ENCODE measurements at regions not wholly inside any gene's neighbourhood (a gene's known extent, or its start where the extent isn't known, plus 50 kb on each side); places are given as distances from the start of the nearest gene placed in this dataset.
"Not testable (repeated sequence)": the region's sequence is repeated elsewhere in the genome, so short reads cannot be mapped to it uniquely, and the experiment has no call there.

DNA sequence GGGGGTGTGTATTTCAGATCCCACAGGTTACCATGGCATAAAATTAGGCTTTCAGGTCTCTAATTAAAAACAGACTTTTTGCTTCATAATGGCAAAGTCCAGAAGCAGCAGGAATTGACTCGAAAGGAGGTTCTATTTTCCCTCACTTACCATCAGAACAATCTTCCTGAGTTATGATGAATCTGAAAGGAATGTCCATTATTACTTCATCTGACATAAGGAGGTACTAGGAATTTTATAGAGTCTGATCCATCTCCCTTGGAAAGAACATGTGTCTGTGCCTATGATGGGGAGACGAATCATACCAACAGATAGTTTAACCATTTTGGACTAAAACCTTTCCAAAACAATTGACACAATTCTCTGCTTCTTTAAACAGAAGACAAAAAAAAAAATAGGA, 206.3 kb upstream of the FGF13 start:
- no peak overlapping the region for H3K4me3 Mint-ChIP-seq
- no peak for DNase-seq

DNA sequence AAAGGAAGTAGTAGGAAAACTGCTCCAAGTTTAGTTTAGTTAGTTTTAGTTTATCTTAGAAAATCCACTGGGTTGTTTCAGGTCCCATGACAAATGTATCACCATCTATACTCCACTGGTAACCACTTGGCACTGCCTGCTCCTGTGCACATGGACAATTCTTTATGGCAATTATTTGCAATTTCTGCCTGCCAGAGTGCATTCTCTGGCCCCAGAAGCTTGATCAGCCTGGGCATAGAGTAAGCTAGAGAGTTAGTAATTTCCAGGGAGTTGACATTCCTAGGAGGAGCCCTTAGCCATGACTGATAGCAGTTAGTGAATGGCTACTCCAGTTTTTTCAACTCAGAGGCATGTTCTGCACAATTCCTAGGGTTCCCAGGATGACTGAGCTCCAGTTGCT, 203.2 kb upstream of the FGF13 start:
- Mint-ChIP-seq H3K9me3 (no peaks in the 10 kb centered on the region), H3K4me1 (no peaks in the 10 kb centered on the region), H3K4me3 (no peak overlapping the region), H3K27me3 (no peaks in the 10 kb centered on the region), H3K27ac (no peak overlapping the region), H3K36me3 (no peaks in the 10 kb centered on the region)
- DNase-seq, result no peak
- no peak for ATAC-seq (replicated peaks)

More for the DNA sequence above, 206.3 kb upstream of the FGF13 start:
- Mint-ChIP-seq H3K36me3 (no peaks in the 10 kb centered on the region), H3K27me3 (no peaks in the 10 kb centered on the region), H3K4me1 (no peaks in the 10 kb centered on the region), H3K27ac (no peak overlapping the region), H3K9me3 (no peaks in the 10 kb centered on the region)
- no peak for ATAC-seq (replicated peaks)

DNA sequence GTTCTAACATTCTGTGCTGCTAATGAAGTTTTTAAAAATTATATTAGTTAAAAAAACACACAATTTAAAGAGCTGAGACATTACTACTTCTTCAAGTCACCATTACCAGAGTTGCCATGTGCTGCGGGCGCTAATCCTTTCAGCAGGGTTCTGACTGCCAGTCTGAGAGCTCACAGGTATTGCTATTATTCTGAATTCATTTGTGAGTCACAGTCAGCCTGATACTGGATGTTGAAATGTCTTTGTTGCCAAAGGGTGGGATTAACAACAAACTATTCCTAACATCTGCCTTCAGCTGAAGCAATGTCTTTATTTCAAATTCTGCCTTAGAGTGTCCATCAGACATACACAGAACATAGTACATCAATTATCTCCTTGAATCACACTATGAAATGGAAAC, 197.1 kb upstream of the FGF13 start:
- H3K27ac Mint-ChIP-seq, result no peak overlapping the region
- DNase-seq, result no peak
- H3K4me1 Mint-ChIP-seq, result no peaks in the 10 kb centered on the region
- no peaks in the 10 kb centered on the region for H3K27me3 Mint-ChIP-seq
- no peaks in the 10 kb centered on the region for H3K36me3 Mint-ChIP-seq
- ATAC-seq (replicated peaks), result no peak
- no peak overlapping the region for H3K4me3 Mint-ChIP-seq
- H3K9me3 Mint-ChIP-seq, result no peaks in the 10 kb centered on the region

DNA sequence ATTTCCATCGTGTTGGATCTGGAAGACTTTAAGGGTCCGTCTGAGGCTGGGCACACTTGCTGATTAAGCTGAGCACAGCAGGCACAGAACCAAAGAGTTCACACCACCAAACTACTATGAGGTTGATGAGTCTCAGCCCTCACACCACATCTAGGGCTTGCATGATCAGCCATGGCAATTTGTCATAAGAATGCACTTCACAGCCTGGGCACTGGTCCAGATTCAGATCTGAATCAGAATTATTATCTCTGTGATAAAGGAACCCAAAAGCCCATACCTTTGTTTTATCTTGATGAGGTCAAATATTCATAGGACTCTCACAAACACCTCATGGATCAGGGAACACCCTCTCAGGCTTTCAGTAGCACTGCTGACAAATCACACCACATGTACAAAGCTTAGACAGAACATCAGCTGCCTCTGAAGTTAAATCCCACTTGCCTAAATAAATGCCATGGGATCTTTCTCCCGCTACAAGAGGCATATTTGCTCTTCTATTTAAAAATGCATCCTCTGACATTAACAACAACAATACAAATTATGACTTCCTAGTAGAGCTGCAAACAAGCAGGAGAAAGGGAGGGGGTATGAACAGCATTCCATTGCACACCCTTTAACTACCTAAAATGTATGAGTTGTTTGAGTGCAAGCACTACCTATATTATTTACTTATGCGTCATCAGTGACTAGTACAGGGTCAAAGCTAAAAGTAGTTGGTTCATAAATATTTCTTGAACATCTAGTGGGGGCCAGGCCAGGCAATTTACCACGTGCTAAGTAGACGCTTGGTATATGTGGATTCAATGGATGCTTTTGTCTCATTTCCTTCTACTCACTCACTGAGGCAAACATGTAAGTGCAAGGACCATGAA, 186.3 kb upstream of the FGF13 start:
- H3K27ac Mint-ChIP-seq, result no peak overlapping the region
- no peaks in the 10 kb centered on the region for H3K36me3 Mint-ChIP-seq
- H3K4me1 Mint-ChIP-seq, result no peaks in the 10 kb centered on the region
- ATAC-seq (replicated peaks), result no peak
- no peaks in the 10 kb centered on the region for H3K27me3 Mint-ChIP-seq
- DNase-seq, result no peak
- H3K4me3 Mint-ChIP-seq, result no peak overlapping the region
- H3K9me3 Mint-ChIP-seq, result no peaks in the 10 kb centered on the region

- H3K27ac Mint-ChIP-seq, result no peak overlapping the region
- no peak overlapping the region for H3K4me3 Mint-ChIP-seq
- ATAC-seq (replicated peaks) (no peak), DNase-seq (no peak)
- no peaks in the 10 kb centered on the region for H3K27me3 Mint-ChIP-seq
- H3K4me1 Mint-ChIP-seq, result no peaks in the 10 kb centered on the region
- H3K9me3 Mint-ChIP-seq, result peaks cover 0 to under 1% of the 10 kb centered on the region in 2 donors
- H3K36me3 Mint-ChIP-seq, result no peaks in the 10 kb centered on the region
Measured at GRCh38 chrX:138890491-138890890, 179.0 kb upstream of the FGF13 start.

DNA sequence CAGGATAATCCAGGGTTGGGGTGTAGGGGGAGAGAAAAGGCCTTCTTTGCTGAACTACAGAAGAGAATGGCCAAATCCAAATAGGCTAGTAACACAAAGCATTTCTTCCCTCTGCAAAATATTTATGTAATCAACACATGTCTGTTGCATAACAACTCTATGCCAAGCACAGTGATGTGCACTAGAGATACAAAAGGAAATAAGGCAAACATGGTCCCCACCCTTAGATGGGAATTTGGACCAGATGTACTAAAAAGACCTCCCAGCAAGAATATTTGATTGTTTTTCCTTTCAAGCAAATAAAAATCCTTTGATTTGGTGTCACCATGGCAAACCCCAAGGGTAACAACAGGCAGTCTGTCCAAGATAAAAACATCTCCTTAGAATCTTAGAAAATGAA, 177.6 kb upstream of the FGF13 start:
- no peaks in the 10 kb centered on the region for H3K36me3 Mint-ChIP-seq
- no peak overlapping the region for H3K27ac Mint-ChIP-seq
- no peak for DNase-seq
- ATAC-seq (replicated peaks), result no peak
- peaks cover 0 to 2% of the 10 kb centered on the region in 2 donors for H3K9me3 Mint-ChIP-seq
- no peaks in the 10 kb centered on the region for H3K4me1 Mint-ChIP-seq
- H3K27me3 Mint-ChIP-seq, result no peaks in the 10 kb centered on the region
- no peak overlapping the region for H3K4me3 Mint-ChIP-seq

DNA sequence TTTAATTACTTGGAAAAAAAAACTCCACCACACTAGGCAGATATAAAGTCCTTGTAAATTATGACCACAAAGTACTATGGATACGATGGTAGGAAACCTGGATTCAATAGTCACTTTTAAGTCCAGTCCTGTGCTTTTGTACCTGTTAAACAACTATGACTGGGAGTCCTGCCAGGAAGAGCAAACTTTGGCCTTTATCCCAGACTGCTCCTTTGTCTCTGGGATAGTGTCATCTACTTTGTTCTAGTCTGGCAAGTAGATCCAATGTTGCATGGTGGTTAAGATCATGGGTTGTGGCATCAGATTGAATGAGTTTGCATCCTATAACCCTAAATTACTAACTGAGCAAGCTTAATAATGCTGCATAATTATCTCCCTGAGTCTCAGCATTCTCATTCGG, 175.3 kb upstream of the FGF13 start:
- no peak for DNase-seq
- no peak for ATAC-seq (replicated peaks)
- Mint-ChIP-seq H3K4me3 (no peak overlapping the region), H3K4me1 (no peaks in the 10 kb centered on the region), H3K36me3 (no peaks in the 10 kb centered on the region), H3K9me3 (peaks cover 0 to 2% of the 10 kb centered on the region in 2 donors), H3K27me3 (no peaks in the 10 kb centered on the region), H3K27ac (no peak overlapping the region)

DNA sequence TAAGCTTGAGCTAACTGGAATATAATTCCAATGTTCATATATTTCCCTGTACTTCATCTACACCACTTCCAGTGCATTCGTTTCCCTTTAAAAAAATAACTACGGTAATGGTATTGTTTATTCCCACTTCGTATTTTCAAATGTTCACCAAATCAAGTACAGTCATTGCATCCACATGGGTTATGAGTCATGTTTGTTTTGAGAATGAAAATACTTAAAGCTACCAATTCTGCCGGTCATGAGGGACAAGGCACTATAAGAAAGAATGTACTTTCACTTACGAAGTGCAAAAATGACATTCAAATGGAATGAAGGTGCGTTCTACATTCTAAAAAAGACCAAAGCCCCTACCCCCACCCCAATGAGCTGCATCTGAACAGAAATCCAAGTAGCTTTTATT, 174.4 kb upstream of the FGF13 start:
- Mint-ChIP-seq H3K4me3 (no peak overlapping the region), H3K4me1 (no peaks in the 10 kb centered on the region), H3K9me3 (peaks cover 0 to 4% of the 10 kb centered on the region in 2 donors)

GRCh38 chrX:138880293-138880692, 168.8 kb upstream of the FGF13 start:
- not testable (repeated sequence) for H3K4me1 Mint-ChIP-seq; ATAC-seq (replicated peaks); DNase-seq; H3K27ac Mint-ChIP-seq; H3K4me3 Mint-ChIP-seq; H3K27me3 Mint-ChIP-seq; H3K9me3 Mint-ChIP-seq; H3K36me3 Mint-ChIP-seq

More for the DNA sequence above, 174.4 kb upstream of the FGF13 start:
- DNase-seq (no peak), ATAC-seq (replicated peaks) (no peak)
- H3K27ac Mint-ChIP-seq, result no peak overlapping the region
- H3K36me3 Mint-ChIP-seq, result no peaks in the 10 kb centered on the region
- no peaks in the 10 kb centered on the region for H3K27me3 Mint-ChIP-seq

- ATAC-seq (replicated peaks), result no peak
- H3K9me3 Mint-ChIP-seq, result peaks cover 3 to 4% of the 10 kb centered on the region in 2 donors
- H3K4me1 Mint-ChIP-seq, result no peaks in the 10 kb centered on the region
- DNase-seq, result no peak
- no peaks in the 10 kb centered on the region for H3K27me3 Mint-ChIP-seq
- no peak overlapping the region for H3K4me3 Mint-ChIP-seq
- H3K36me3 Mint-ChIP-seq, result no peaks in the 10 kb centered on the region
- no peak overlapping the region for H3K27ac Mint-ChIP-seq
Measured at GRCh38 chrX:138877746-138878145, 166.2 kb upstream of the FGF13 start.

- H3K4me3 Mint-ChIP-seq, result no peak overlapping the region
- H3K36me3 Mint-ChIP-seq, result no peaks in the 10 kb centered on the region
- DNase-seq (no peak), ATAC-seq (replicated peaks) (no peak)
- no peak overlapping the region for H3K27ac Mint-ChIP-seq
- no peaks in the 10 kb centered on the region for H3K27me3 Mint-ChIP-seq
- peaks cover 3% of the 10 kb centered on the region in 2 donors for H3K9me3 Mint-ChIP-seq
- H3K4me1 Mint-ChIP-seq, result no peaks in the 10 kb centered on the region
Measured at GRCh38 chrX:138875472-138875871, 164.0 kb upstream of the FGF13 start.

DNA sequence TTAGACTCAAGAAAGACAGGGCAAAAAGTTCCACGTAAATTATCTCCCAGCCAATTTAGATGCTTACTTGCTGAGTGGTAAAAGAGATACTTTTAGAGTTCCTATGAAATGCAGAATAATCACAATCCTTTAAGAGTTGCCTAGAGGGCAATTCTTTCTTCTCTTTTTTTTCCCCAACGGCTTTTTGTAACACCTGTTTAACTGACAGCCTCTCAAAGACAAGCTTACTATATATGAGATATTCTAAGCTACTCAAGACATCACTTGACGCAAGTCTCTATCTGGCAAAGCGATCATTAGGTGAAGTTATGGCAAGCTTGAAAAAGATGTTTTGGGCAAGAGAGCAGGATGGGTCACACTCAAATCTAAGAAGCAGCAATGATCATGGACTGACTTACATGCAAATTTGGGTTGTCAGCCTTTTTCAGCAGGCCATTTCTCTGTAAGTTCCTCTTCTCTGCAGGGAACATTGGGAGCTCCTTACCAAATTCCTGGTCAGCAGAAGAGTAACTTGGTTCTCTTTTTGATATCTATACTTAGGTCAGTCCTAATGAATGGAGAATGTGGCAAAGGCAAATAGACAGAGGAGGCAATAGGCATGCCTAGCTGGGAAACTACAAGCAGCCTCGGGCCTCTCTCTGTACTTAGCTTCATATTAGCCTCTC, 162.9 kb upstream of the FGF13 start:
- Mint-ChIP-seq H3K27ac (no peak overlapping the region), H3K4me3 (no peak overlapping the region), H3K4me1 (no peaks in the 10 kb centered on the region), H3K9me3 (peaks cover 3% of the 10 kb centered on the region in 2 donors), H3K27me3 (no peaks in the 10 kb centered on the region), H3K36me3 (no peaks in the 10 kb centered on the region)
- no peak for DNase-seq
- ATAC-seq (replicated peaks), result no peak

DNA sequence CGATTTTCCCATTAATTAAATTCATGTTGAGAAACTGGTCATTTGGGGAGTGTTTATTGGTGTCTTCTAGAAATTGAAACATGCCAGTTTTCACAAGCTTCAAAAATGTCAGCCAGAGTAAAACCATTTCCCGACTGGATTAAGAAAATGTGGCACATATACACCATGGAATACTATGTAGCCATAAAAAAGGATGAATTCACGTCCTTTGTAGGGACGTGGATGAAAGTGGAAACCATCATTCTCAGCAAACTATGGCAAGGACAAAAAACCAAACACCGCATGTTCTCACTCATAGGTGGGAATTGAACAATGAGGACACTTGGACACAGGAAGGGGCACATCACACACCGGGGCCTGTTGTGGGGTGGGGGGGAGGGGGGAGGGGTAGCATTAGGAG, 162.1 kb upstream of the FGF13 start:
- not testable (repeated sequence) for H3K4me3 Mint-ChIP-seq; H3K27me3 Mint-ChIP-seq; H3K27ac Mint-ChIP-seq; H3K9me3 Mint-ChIP-seq; ATAC-seq (replicated peaks); DNase-seq; H3K36me3 Mint-ChIP-seq; H3K4me1 Mint-ChIP-seq

- ATAC-seq (replicated peaks), result no peak
- Mint-ChIP-seq H3K36me3 (no peaks in the 10 kb centered on the region), H3K27me3 (no peaks in the 10 kb centered on the region), H3K4me3 (no peak overlapping the region), H3K9me3 (peaks cover 3% of the 10 kb centered on the region in 2 donors), H3K27ac (no peak overlapping the region), H3K4me1 (no peaks in the 10 kb centered on the region)
- no peak for DNase-seq
Measured at GRCh38 chrX:138872537-138872936, 161.0 kb upstream of the FGF13 start.

- Mint-ChIP-seq H3K4me3 (no peak overlapping the region), H3K27ac (no peak overlapping the region), H3K27me3 (no peaks in the 10 kb centered on the region), H3K36me3 (no peaks in the 10 kb centered on the region), H3K9me3 (peaks cover 3 to 4% of the 10 kb centered on the region in 2 donors), H3K4me1 (no peaks in the 10 kb centered on the region)
- DNase-seq, result no peak
- no peak for ATAC-seq (replicated peaks)
Measured at GRCh38 chrX:138871739-138872138, 160.2 kb upstream of the FGF13 start.
